GM12878 (cell line): ENCODE measurements at regions not wholly inside any gene's neighbourhood (a gene's known extent, or its start where the extent isn't known, plus 50 kb on each side); places are given as distances from the start of the nearest gene placed in this dataset.

ENCODE experiments used
- ATAC-seq: fragments of 200-7000 bp; cut with Tn5 transposase; 3 replicates; pipeline ENCODE4 v1.9.1; 2020; ENCODE audit warnings: mild to moderate bottlenecking, moderate library complexity
- BruUV-seq: library from RNA; stranded (reverse); fragments of 400-500 nt; replicated peaks from 2 replicates; lab custom pipeline; 2021; lab: Mats Ljungman, UMichigan
- CTCF ChIA-PET: fragments of 300-600 bp; sonication (Branson Sonifier 250); formaldehyde crosslinking; extraction: SDS; loops from one replicate; lab custom pipeline; 2021; ENCODE audit warnings: inconsistent platforms; lab: Yijun Ruan, JAX
- POLR2A ChIA-PET: fragments of 350-600 bp; formaldehyde crosslinking; extraction: SDS; loops from one replicate; lab custom pipeline; 2021; ENCODE audit warnings: inconsistent platforms; lab: Charles Lee
- RAD21 ChIA-PET: fragments of 300-600 bp; sonication (Branson Sonifier 250); formaldehyde crosslinking; loops from one replicate; lab custom pipeline; 2023; ENCODE audit warnings: antibody characterized with exemption; ENCODE audit not compliant: unreplicated experiment; lab: Charles Lee
- SMC1A ChIA-PET: fragments of 300-600 bp; sonication (Branson Sonifier 250); formaldehyde crosslinking; loops from one replicate; lab custom pipeline; 2023; ENCODE audit not compliant: unreplicated experiment, uncharacterized antibody; lab: Charles Lee
- DNase-seq: peaks from one replicate; pipeline ENCODE4 v3.0.0-alpha.2; 2011; ENCODE audit warnings: low read depth, low spot score
- FAIRE-seq: peaks from 3 replicates; lab custom pipeline; 2011; peaks lifted over from hg19 to GRCh38; lab: Jason Lieb, UNC
- H2AFZ ChIP-seq: 2 replicates; pipeline ENCODE4 v1.6.0; 2011; ENCODE audit warnings: low read depth, low read length, control low read depth; ENCODE audit not compliant: control insufficient read depth
- H3K27ac ChIP-seq: 2 replicates; pipeline ENCODE4 v1.5.1; 2011; ENCODE audit warnings: control low read depth; ENCODE audit not compliant: control insufficient read depth, insufficient read depth
- H3K27me3 ChIP-seq, 2 experiments: replicated peaks in 1 of 2; 2 replicates each; pipeline versions ENCODE4 v1.6.0 to v1.6.1; 2011; ENCODE audit warnings: low read length in 1 of 2; ENCODE audit not compliant: control insufficient read depth in 2 of 2, insufficient read depth in 2 of 2
- H3K36me3 ChIP-seq, 2 experiments: 2 replicates each; pipeline ENCODE4 v1.5.1; 2011; ENCODE audit warnings: low read length in 1 of 2; ENCODE audit not compliant: control insufficient read depth in 2 of 2, insufficient read depth in 2 of 2
- H3K4me1 ChIP-seq: 2 replicates; pipeline ENCODE4 v1.6.1; 2011; ENCODE audit warnings: mild to moderate bottlenecking, low read length, moderate library complexity, mixed read lengths; ENCODE audit not compliant: control insufficient read depth, insufficient read depth
- H3K4me2 ChIP-seq: 2 replicates; pipeline ENCODE4 v1.6.0; 2011; ENCODE audit warnings: control low read depth; ENCODE audit not compliant: control insufficient read depth, insufficient read depth
- H3K4me3 ChIP-seq: fragments of 200-600 bp; sonication (generic); 2 replicates; pipeline ENCODE4 v1.5.1; 2016
- H3K79me2 ChIP-seq: 2 replicates; pipeline ENCODE4 v1.6.0; 2011; ENCODE audit warnings: low read length; ENCODE audit not compliant: control insufficient read depth, insufficient read depth
- H3K9ac ChIP-seq: 2 replicates; pipeline ENCODE4 v1.8.0; 2011; ENCODE audit warnings: low read length, control low read depth, mixed read lengths; ENCODE audit not compliant: control insufficient read depth, insufficient read depth
- H3K9me3 ChIP-seq: replicated peaks from 3 replicates; pipeline ENCODE4 v1.5.1; 2011; ENCODE audit warnings: mild to moderate bottlenecking, low read length; ENCODE audit not compliant: control insufficient read depth, insufficient read depth
- H4K20me1 ChIP-seq: 2 replicates; pipeline ENCODE4 v1.6.0; 2011; ENCODE audit not compliant: control insufficient read depth, insufficient read depth
- BACH1 ChIP-seq: fragments of 450-650 bp; IDR thresholded peaks from 2 replicates; pipeline ENCODE4 v1.6.1; 2017; ENCODE audit warnings: mild to moderate bottlenecking, borderline replicate concordance
- CBFB ChIP-seq: IDR thresholded peaks from 2 replicates; pipeline ENCODE4 v1.6.1; 2016; ENCODE audit warnings: antibody characterized with exemption, low read depth
- DPF2 ChIP-seq: fragments of 450-650 bp; IDR thresholded peaks from 2 replicates; pipeline ENCODE4 v1.6.1; 2017; ENCODE audit warnings: mild to moderate bottlenecking
- ESRRA ChIP-seq: IDR thresholded peaks from 2 replicates; pipeline ENCODE4 v1.6.1; 2012; ENCODE audit warnings: mild to moderate bottlenecking, low read length, improper control_type of control experiment
- JUNB ChIP-seq: IDR thresholded peaks from 2 replicates; pipeline ENCODE4 v1.6.1; 2016; ENCODE audit warnings: antibody characterized with exemption, mild to moderate bottlenecking
- MEF2B ChIP-seq: fragments of 450-650 bp; IDR thresholded peaks from 2 replicates; pipeline ENCODE4 v1.6.1; 2018; ENCODE audit warnings: mild to moderate bottlenecking, moderate library complexity; ENCODE audit not compliant: partially characterized antibody, poor library complexity, severe bottlenecking
- MTA2 ChIP-seq: fragments of 450-650 bp; IDR thresholded peaks from 2 replicates; pipeline ENCODE4 v1.6.1; 2016; ENCODE audit warnings: low read depth, mild to moderate bottlenecking, moderate library complexity
- MTA3 ChIP-seq: IDR thresholded peaks from 2 replicates; pipeline ENCODE4 v1.6.1; 2012; ENCODE audit warnings: low read length, inconsistent platforms, borderline replicate concordance
- PBX3 ChIP-seq: IDR thresholded peaks from 2 replicates; pipeline ENCODE4 v1.6.1; 2011; ENCODE audit warnings: mild to moderate bottlenecking, low read depth, low read length, moderate library complexity; ENCODE audit not compliant: insufficient replicate concordance
- SREBF1 ChIP-seq: IDR thresholded peaks from 2 replicates; pipeline ENCODE4 v1.6.1; 2012; ENCODE audit warnings: mild to moderate bottlenecking, low read length
- SUPT20H ChIP-seq: IDR thresholded peaks from 2 replicates; pipeline ENCODE4 v1.6.1; 2011; ENCODE audit warnings: low read depth, mild to moderate bottlenecking, low read length, moderate library complexity, borderline replicate concordance; ENCODE audit not compliant: control insufficient read depth
- TAF1 ChIP-seq: IDR thresholded peaks from 2 replicates; pipeline ENCODE4 v1.6.1; 2011; ENCODE audit warnings: mild to moderate bottlenecking, low read depth, low read length, borderline replicate concordance
- TCF12 ChIP-seq: IDR thresholded peaks from 2 replicates; pipeline ENCODE4 v1.6.1; 2011; ENCODE audit warnings: low read depth, mild to moderate bottlenecking, low read length
- TCF7 ChIP-seq: IDR thresholded peaks from 2 replicates; pipeline ENCODE4 v1.6.1; 2014; ENCODE audit warnings: antibody characterized with exemption, borderline replicate concordance
- ZBTB11 ChIP-seq: fragments of 450-650 bp; formaldehyde crosslinking; IDR thresholded peaks from 2 replicates; pipeline ENCODE4 v1.5.0; 2022; ENCODE audit warnings: mild to moderate bottlenecking, missing genetic modification characterization
- ZNF274 ChIP-seq: IDR thresholded peaks from one replicate; pipeline ENCODE4 v1.8.0; 2011; ENCODE audit not compliant: insufficient read length, insufficient read depth
- ZSCAN29 ChIP-seq: fragments of 450-650 bp; IDR thresholded peaks from 2 replicates; pipeline ENCODE4 v1.6.1; 2017; ENCODE audit warnings: mild to moderate bottlenecking, moderate library complexity
- WGBS: methylation state at CpG from one replicate; pipeline ENCODE4 v1.1.6; 2016; ENCODE audit warnings: low lambda C conversion rate; ENCODE audit not compliant: insufficient replicate concordance, insufficient coverage; ENCODE audit errors: missing lambda C conversion rate; 5-methylcytosine and 5-hydroxymethylcytosine counted together
- in situ Hi-C: fragments of 300-500 bp; cut with MboI; formaldehyde crosslinking; loops from 9 replicates; pipeline ENCODE4 v1.14.3; 2018; ENCODE audit warnings: mixed read lengths
- intact Hi-C: fragments of 100-400 bp; cut with micrococcal nuclease; formaldehyde crosslinking; loops from one replicate; pipeline ENCODE4 v1.14.2; 2022; ENCODE audit not compliant: unreplicated experiment

GRCh38 chr18:78927616-78928015, 52.0 kb upstream of the SALL3 start:
- Histone ChIP-seq H3K27ac (no peak overlapping the region), H3K9ac (no peak overlapping the region), H3K9me3 (no peaks in the 10 kb centered on the region; the same call in 2 of the 3 replicates), H3K36me3 (no peaks in the 10 kb centered on the region), H2AFZ (no peak overlapping the region), H4K20me1 (no peaks in the 10 kb centered on the region), H3K4me2 (no peak overlapping the region), H3K4me1 (no peaks in the 10 kb centered on the region), H3K4me3 (no peak overlapping the region), H3K79me2 (no peaks in the 10 kb centered on the region), H3K27me3 (no peaks in the 10 kb centered on the region)
- ChIA-PET POLR2A (no interaction called here), CTCF (no interaction called here), RAD21 (no interaction called here), SMC1A (no interaction called here)
- FAIRE-seq: no peak
- ATAC-seq: no peak
- in situ Hi-C loops: no loop called here
- WGBS: 31% methylated on average over 11 of the region's 11 CpGs
- no peak for DNase-seq
- no peak for TF ChIP-seq MEF2B
- no peak for TF ChIP-seq ZBTB11 (CRISPR knock-in tag)
- TF ChIP-seq TCF7: no peak
- TF ChIP-seq BACH1: no peak
- TF ChIP-seq SREBF1: no peak
- no peak for TF ChIP-seq TCF12
- TF ChIP-seq ESRRA: no peak
- TF ChIP-seq TAF1: no peak
- no peak for TF ChIP-seq ZSCAN29
- TF ChIP-seq JUNB: no peak
- TF ChIP-seq PBX3: no peak
- TF ChIP-seq DPF2: no peak
- TF ChIP-seq MTA3: no peak
- TF ChIP-seq ZNF274: no peak
- no peak for TF ChIP-seq MTA2
- TF ChIP-seq CBFB: no peak
- TF ChIP-seq SUPT20H: no peak
- BruUV-seq: no TSS peak
- intact Hi-C loops: no loop called here
